Trophoblast cell (in vitro differentiated cells and primary cell): ENCODE measurements at regions not wholly inside any gene's neighbourhood (a gene's known extent, or its start where the extent isn't known, plus 50 kb on each side); places are given as distances from the start of the nearest gene placed in this dataset.

Source experiments
- DNase-seq, 2 donors: peaks; one replicate each; pipeline ENCODE4 v3.0.0-alpha.2; 2016
- H2AFZ ChIP-seq: 2 replicates; pipeline ENCODE4 v1.6.1; 2013; ENCODE audit warnings: low read length, moderate library complexity, mild to moderate bottlenecking; ENCODE audit not compliant: insufficient read depth, poor library complexity
- H2AK5ac ChIP-seq: 2 replicates; pipeline ENCODE4 v1.6.1; 2013; ENCODE audit warnings: mild to moderate bottlenecking, low read length
- H2BK120ac ChIP-seq: 2 replicates; pipeline ENCODE4 v1.6.1; 2013; ENCODE audit warnings: low read length, mild to moderate bottlenecking, moderate library complexity; ENCODE audit not compliant: insufficient read depth, poor library complexity
- H2BK12ac ChIP-seq: 2 replicates; pipeline ENCODE4 v1.6.1; 2013; ENCODE audit warnings: mild to moderate bottlenecking, low read length, moderate library complexity
- H2BK5ac ChIP-seq: 2 replicates; pipeline ENCODE4 v1.6.1; 2013; ENCODE audit warnings: low read length, low read depth, moderate library complexity, mild to moderate bottlenecking; ENCODE audit not compliant: poor library complexity
- H3K14ac ChIP-seq: 2 replicates; pipeline ENCODE4 v1.6.1; 2013; ENCODE audit warnings: mild to moderate bottlenecking, low read length
- H3K18ac ChIP-seq: 2 replicates; pipeline ENCODE4 v1.6.1; 2013; ENCODE audit warnings: mild to moderate bottlenecking, low read length
- H3K23ac ChIP-seq: 2 replicates; pipeline ENCODE4 v1.6.1; 2013; ENCODE audit warnings: low read length
- H3K27ac ChIP-seq: 2 replicates; pipeline ENCODE4 v1.5.1; 2013; ENCODE audit warnings: low read depth, mild to moderate bottlenecking, inconsistent platforms, low read length, moderate library complexity
- H3K27me3 ChIP-seq: 2 replicates; pipeline ENCODE4 v1.6.1; 2013; ENCODE audit warnings: inconsistent platforms, mild to moderate bottlenecking, low read length, moderate library complexity; ENCODE audit not compliant: insufficient read depth
- H3K36me3 ChIP-seq, 2 experiments: 1 replicate in 1 of 2; 2 replicates in 1 of 2; pipeline ENCODE4 v1.6.1; 2013; ENCODE audit warnings: low read length in 2 of 2, mild to moderate bottlenecking in 2 of 2, moderate library complexity in 1 of 2; ENCODE audit not compliant: insufficient read depth in 2 of 2, control insufficient read depth in 1 of 2
- H3K4ac ChIP-seq: 2 replicates; pipeline ENCODE4 v1.6.1; 2013; ENCODE audit warnings: low read depth, mild to moderate bottlenecking, low read length, moderate library complexity
- H3K4me1 ChIP-seq, 2 experiments: 1 replicate in 1 of 2; 2 replicates in 1 of 2; pipeline ENCODE4 v1.6.1; 2013; ENCODE audit warnings: low read length in 2 of 2, mild to moderate bottlenecking in 2 of 2, moderate library complexity in 1 of 2; ENCODE audit not compliant: insufficient read depth in 2 of 2, control insufficient read depth in 1 of 2
- H3K4me2 ChIP-seq: 2 replicates; pipeline ENCODE4 v1.6.1; 2013; ENCODE audit warnings: inconsistent platforms, mild to moderate bottlenecking, low read length, moderate library complexity
- H3K4me3 ChIP-seq: 2 replicates; pipeline ENCODE4 v1.5.1; 2013; ENCODE audit warnings: mild to moderate bottlenecking, low read depth, low read length, inconsistent platforms
- H3K79me1 ChIP-seq: one replicate; pipeline ENCODE4 v1.6.1; 2013; ENCODE audit warnings: low read length
- H3K79me2 ChIP-seq: 2 replicates; pipeline ENCODE4 v1.6.1; 2013; ENCODE audit warnings: low read length, mild to moderate bottlenecking; ENCODE audit not compliant: control insufficient read depth, insufficient read depth, poor library complexity
- H3K9ac ChIP-seq: 2 replicates; pipeline ENCODE4 v1.6.1; 2013; ENCODE audit warnings: mild to moderate bottlenecking, low read length
- H3K9me3 ChIP-seq: 2 replicates; pipeline ENCODE4 v1.6.1; 2013; ENCODE audit warnings: low read depth, mild to moderate bottlenecking, control low read depth, inconsistent platforms, low read length; ENCODE audit not compliant: insufficient read depth
- H4K12ac ChIP-seq: 2 replicates; pipeline ENCODE4 v1.6.1; 2013; ENCODE audit warnings: low read depth, mild to moderate bottlenecking, low read length, moderate library complexity
- H4K8ac ChIP-seq: 2 replicates; pipeline ENCODE4 v1.6.1; 2013; ENCODE audit warnings: low read depth, mild to moderate bottlenecking, low read length, moderate library complexity
- H4K91ac ChIP-seq: one replicate; pipeline ENCODE4 v1.6.1; 2013; ENCODE audit warnings: low read depth, mild to moderate bottlenecking, low read length, moderate library complexity
- WGBS: extraction: QIAGEN DNeasy Blood & Tissue Kit; methylation state at CpG from one replicate; pipeline ENCODE4 v1.1.7; 2013; ENCODE audit warnings: missing lambda C conversion rate; ENCODE audit not compliant: insufficient read length, insufficient coverage; ENCODE audit errors: extremely low coverage; 5-methylcytosine and 5-hydroxymethylcytosine counted together

DNA sequence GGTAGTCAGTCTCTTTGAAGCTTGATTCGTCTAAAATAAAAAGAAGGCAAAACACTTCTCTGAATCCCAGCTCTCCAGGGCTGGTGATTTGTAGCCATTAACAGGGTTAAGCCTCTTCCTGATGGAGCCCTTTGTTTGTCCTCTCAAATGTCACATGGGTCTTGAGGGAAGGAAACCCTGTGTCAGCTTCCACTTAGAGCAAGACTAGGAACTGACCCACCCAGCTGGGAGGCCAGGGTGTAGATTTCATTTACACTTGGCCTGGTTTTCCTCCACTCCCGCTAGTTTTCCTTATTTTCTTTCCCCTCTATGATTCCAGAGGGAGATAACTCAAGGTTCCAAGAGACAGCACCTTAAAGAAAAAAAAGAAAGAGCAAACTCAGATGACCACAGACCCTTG is 230.5 kb upstream of the EGLN3 start:
- WGBS = no CpG with 5 or more reads among the region's 2 CpGs
- H3K9ac ChIP-seq = no peak overlapping the region
- H2BK5ac ChIP-seq = no peak overlapping the region

DNA sequence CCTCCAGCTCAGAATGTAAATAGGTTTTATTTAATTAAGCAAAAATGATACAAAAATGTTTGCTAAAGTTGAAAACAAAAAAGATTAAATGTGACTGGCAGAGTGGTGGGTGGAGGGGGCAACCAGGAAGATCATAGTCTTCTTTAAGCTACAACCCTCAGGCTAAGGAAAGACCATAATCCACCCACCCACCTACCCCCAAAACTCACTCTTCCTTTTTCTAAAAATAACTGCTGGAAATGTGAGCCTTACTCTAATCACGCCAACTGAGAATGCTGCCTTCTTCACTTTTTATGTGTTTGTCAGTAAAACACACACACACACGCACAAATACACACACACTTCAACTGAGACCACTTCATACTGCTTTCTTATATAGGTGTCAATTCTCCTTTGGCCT is 230.0 kb upstream of the EGLN3 start:
- DNase-seq = no peak
- WGBS = no CpG with 5 or more reads among the region's 2 CpGs
- no peak overlapping the region for H2BK12ac ChIP-seq

More for the DNA sequence above, 230.5 kb upstream of the EGLN3 start:
- no peak overlapping the region for H2AFZ ChIP-seq
- no peak overlapping the region for H3K27ac ChIP-seq
- H3K9me3 ChIP-seq = no peaks in the 10 kb centered on the region
- peaks cover 2 to 4% of the 10 kb centered on the region in 2 experiments for H3K4me1 ChIP-seq
- no peak overlapping the region for H2BK120ac ChIP-seq
- H3K27me3 ChIP-seq = no peaks in the 10 kb centered on the region
- no peak overlapping the region for H2BK12ac ChIP-seq
- DNase-seq = no peak
- no peak overlapping the region for H3K4me3 ChIP-seq
- no peak overlapping the region for H3K4ac ChIP-seq
- no peak overlapping the region for H4K8ac ChIP-seq
- no peak overlapping the region for H4K12ac ChIP-seq
- H3K23ac ChIP-seq = no peak overlapping the region
- no peaks in the 10 kb centered on the region for H3K36me3 ChIP-seq
- no peaks in the 10 kb centered on the region for H3K79me1 ChIP-seq
- no peak overlapping the region for H2AK5ac ChIP-seq
- H3K18ac ChIP-seq = no peak overlapping the region
- no peaks in the 10 kb centered on the region for H3K79me2 ChIP-seq
- no peak overlapping the region for H3K4me2 ChIP-seq
- H4K91ac ChIP-seq = no peak overlapping the region
- H3K14ac ChIP-seq = no peak overlapping the region

DNA sequence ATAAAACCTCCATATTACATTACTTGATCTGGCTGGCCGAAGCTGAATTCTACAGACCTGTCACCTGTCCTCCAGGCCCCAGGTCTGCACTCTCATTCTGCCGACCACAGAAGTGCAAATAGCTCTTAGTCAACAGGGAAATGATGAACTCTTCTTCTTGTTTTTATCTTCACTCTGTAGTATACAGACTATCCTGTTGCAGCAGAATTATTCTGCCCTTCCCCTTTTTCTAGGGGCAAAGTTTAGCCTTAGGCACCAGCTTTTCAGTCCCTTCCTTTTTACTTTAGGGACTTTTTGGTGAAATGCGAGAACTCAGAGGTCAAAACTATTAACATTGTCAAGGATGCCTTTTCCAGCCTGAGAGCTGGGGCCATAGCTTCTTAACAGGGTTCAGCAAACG is 229.6 kb upstream of the EGLN3 start:
- WGBS = no CpG with 5 or more reads among the region's 4 CpGs

More for the DNA sequence above, 230.0 kb upstream of the EGLN3 start:
- H3K4me2 ChIP-seq = no peak overlapping the region
- H2BK120ac ChIP-seq = no peak overlapping the region
- no peak overlapping the region for H4K8ac ChIP-seq
- H4K12ac ChIP-seq = no peak overlapping the region
- H3K79me1 ChIP-seq = no peaks in the 10 kb centered on the region
- no peak overlapping the region for H3K14ac ChIP-seq
- no peaks in the 10 kb centered on the region for H3K36me3 ChIP-seq
- H3K4me1 ChIP-seq = peaks cover 2 to 4% of the 10 kb centered on the region in 2 experiments
- no peaks in the 10 kb centered on the region for H3K27me3 ChIP-seq
- no peak overlapping the region for H2AK5ac ChIP-seq
- H3K4me3 ChIP-seq = no peak overlapping the region
- no peak overlapping the region for H3K9ac ChIP-seq
- H3K79me2 ChIP-seq = no peaks in the 10 kb centered on the region
- no peak overlapping the region for H2AFZ ChIP-seq
- no peak overlapping the region for H3K18ac ChIP-seq
- H4K91ac ChIP-seq = no peak overlapping the region
- H3K27ac ChIP-seq = no peak overlapping the region
- H2BK5ac ChIP-seq = no peak overlapping the region
- H3K4ac ChIP-seq = no peak overlapping the region
- H3K23ac ChIP-seq = no peak overlapping the region
- H3K9me3 ChIP-seq = no peaks in the 10 kb centered on the region

DNA sequence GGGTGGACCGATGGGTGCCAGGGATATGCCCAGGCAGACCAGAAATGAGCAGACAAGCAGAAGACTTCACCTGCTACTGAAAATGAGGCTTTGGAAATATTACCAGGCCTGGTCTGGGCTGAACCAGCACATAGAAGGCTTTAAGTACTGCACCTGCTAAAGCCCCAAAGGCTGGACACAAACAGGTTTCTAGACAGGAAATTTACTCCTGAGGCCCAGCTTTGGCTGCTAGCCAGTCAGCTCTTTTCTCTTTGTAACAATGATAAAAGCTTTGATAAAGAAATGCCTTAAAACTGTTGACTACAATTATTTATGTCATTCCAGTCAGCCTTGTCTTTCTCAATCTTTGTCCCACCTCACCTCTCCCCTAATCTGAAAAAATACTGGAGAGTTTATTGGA is 228.9 kb upstream of the EGLN3 start:
- Histone ChIP-seq H3K14ac (no peak overlapping the region), H3K36me3 (no peaks in the 10 kb centered on the region), H3K9me3 (no peaks in the 10 kb centered on the region), H3K9ac (no peak overlapping the region), H3K27ac (no peak overlapping the region), H2BK120ac (no peak overlapping the region), H4K12ac (no peak overlapping the region), H3K23ac (no peak overlapping the region), H2AK5ac (no peak overlapping the region), H3K79me1 (no peaks in the 10 kb centered on the region), H3K4me2 (no peak overlapping the region), H2BK12ac (no peak overlapping the region), H2AFZ (no peak overlapping the region), H4K8ac (no peak overlapping the region), H3K4ac (no peak overlapping the region), H3K4me3 (no peak overlapping the region), H3K79me2 (no peaks in the 10 kb centered on the region), H2BK5ac (no peak overlapping the region), H3K4me1 (peaks cover 2 to 4% of the 10 kb centered on the region in 2 experiments), H3K27me3 (no peaks in the 10 kb centered on the region), H3K18ac (no peak overlapping the region), H4K91ac (no peak overlapping the region)
- no CpG with 5 or more reads among the region's 1 CpG for WGBS
- no peak for DNase-seq

More for the DNA sequence above, 229.6 kb upstream of the EGLN3 start:
- H4K91ac ChIP-seq = no peak overlapping the region
- H3K4me3 ChIP-seq = no peak overlapping the region
- no peak for DNase-seq
- no peak overlapping the region for H3K4ac ChIP-seq
- H3K9ac ChIP-seq = no peak overlapping the region
- H3K23ac ChIP-seq = no peak overlapping the region
- no peak overlapping the region for H2AK5ac ChIP-seq
- no peaks in the 10 kb centered on the region for H3K36me3 ChIP-seq
- no peak overlapping the region for H2BK120ac ChIP-seq
- H3K27me3 ChIP-seq = no peaks in the 10 kb centered on the region
- H3K4me2 ChIP-seq = no peak overlapping the region
- no peaks in the 10 kb centered on the region for H3K79me2 ChIP-seq
- no peaks in the 10 kb centered on the region for H3K79me1 ChIP-seq
- H2AFZ ChIP-seq = no peak overlapping the region
- peaks cover 2 to 4% of the 10 kb centered on the region in 2 experiments for H3K4me1 ChIP-seq
- no peak overlapping the region for H4K12ac ChIP-seq
- H2BK5ac ChIP-seq = no peak overlapping the region
- no peaks in the 10 kb centered on the region for H3K9me3 ChIP-seq
- no peak overlapping the region for H3K14ac ChIP-seq
- H3K27ac ChIP-seq = no peak overlapping the region
- no peak overlapping the region for H2BK12ac ChIP-seq
- no peak overlapping the region for H4K8ac ChIP-seq
- no peak overlapping the region for H3K18ac ChIP-seq
